ENCODE measurements at regions not wholly inside any gene's neighbourhood (a gene's known extent, or its start where the extent isn't known, plus 50 kb on each side); places are given as distances from the start of the nearest gene placed in this dataset.

DNA sequence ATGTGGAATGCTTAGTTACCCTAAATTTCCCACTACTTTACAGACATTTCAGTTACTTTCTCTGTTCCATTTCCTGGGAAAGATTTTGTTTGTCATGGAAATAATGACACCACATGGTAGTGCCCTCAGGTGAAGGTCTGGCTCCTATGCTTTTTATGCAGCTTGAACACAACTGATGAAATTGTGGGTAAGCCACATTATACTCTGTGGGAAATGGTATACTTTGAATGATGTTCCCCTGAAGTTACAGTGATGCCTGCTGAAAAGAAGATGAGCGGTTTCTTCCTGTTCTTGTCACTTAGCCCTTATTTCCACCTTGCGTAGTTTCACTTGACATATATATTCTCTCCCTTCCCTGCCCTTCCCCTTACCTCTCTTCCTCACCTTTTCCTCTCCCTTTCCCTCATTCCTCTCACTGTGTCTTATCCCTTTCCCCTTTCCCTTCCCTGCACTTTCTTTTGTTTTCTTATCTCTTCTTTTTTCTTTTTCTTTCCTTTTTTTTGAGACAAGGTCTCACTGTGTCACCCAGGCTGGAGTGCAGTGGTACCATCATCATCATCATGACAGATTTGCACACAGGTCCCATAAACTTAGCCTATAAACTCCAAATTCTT lies 280.8 kb upstream of the IL12B start:
- H3K4me3 ChIP-seq (ENCODE audit: low read length), result no peak overlapping the region
- TF ChIP-seq, protein P1, sequence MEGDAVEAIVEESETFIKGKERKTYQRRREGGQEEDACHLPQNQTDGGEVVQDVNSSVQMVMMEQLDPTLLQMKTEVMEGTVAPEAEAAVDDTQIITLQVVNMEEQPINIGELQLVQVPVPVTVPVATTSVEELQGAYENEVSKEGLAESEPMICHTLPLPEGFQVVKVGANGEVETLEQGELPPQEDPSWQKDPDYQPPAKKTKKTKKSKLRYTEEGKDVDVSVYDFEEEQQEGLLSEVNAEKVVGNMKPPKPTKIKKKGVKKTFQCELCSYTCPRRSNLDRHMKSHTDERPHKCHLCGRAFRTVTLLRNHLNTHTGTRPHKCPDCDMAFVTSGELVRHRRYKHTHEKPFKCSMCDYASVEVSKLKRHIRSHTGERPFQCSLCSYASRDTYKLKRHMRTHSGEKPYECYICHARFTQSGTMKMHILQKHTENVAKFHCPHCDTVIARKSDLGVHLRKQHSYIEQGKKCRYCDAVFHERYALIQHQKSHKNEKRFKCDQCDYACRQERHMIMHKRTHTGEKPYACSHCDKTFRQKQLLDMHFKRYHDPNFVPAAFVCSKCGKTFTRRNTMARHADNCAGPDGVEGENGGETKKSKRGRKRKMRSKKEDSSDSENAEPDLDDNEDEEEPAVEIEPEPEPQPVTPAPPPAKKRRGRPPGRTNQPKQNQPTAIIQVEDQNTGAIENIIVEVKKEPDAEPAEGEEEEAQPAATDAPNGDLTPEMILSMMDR (conservative IDR thresholded peaks at IDR 0.05; ENCODE audit: low read length), result no peak
- no peak for DNase-seq (ENCODE audit: low read depth)

DNA sequence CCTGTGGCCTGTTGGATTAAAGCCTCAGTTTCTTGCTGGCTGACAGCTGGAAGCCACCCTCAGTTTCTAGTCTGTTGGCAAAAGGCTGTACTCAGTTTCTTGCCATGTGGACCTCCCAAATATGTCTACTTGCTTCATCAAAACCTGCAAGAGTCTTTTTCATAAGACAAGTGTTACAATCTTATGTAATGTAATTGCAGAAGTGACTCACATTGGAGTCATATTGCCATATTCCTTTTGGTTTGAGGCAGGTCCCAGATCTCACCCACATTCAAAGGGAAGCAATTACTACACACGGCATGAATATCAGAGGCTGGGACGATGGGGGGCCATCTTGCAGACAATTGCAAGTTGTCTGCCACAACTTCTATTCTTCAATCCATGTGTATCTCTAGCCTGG lies 286.7 kb upstream of the IL12B start:
- peak; percentile 76 for DNase-seq (ENCODE audit: low read depth)
- TF ChIP-seq, protein P1 (conservative IDR thresholded peaks at IDR 0.05; ENCODE audit: low read length), result no peak

DNA sequence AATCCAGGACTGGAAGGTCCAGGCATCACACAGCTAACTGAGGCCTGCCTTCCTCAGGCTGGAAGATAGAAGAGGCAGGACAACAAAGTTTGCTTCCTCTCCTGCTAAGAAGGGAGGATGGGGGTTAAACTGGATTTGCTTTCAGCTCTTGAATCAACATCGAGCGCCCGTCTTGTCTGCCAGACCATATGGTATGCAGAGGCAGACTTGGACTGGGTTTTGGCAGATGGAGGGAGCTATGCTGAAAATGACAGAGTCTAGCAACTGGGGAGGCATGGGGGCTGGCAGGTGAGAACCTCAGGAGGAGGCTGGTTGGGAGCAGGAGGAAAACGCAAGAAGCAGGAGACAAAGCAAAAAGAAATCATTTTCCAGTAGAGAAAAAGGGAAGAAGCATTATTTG lies 289.5 kb upstream of the IL12B start:
- TF ChIP-seq, protein P1 (conservative IDR thresholded peaks at IDR 0.05; ENCODE audit: low read length), result no peak
- peak; percentile 31 for DNase-seq (ENCODE audit: low read depth)
- no peak overlapping the region for H3K4me3 ChIP-seq (ENCODE audit: low read length)

More for the DNA sequence above, 286.7 kb upstream of the IL12B start:
- H3K4me3 ChIP-seq (ENCODE audit: low read length), result no peak overlapping the region

DNA sequence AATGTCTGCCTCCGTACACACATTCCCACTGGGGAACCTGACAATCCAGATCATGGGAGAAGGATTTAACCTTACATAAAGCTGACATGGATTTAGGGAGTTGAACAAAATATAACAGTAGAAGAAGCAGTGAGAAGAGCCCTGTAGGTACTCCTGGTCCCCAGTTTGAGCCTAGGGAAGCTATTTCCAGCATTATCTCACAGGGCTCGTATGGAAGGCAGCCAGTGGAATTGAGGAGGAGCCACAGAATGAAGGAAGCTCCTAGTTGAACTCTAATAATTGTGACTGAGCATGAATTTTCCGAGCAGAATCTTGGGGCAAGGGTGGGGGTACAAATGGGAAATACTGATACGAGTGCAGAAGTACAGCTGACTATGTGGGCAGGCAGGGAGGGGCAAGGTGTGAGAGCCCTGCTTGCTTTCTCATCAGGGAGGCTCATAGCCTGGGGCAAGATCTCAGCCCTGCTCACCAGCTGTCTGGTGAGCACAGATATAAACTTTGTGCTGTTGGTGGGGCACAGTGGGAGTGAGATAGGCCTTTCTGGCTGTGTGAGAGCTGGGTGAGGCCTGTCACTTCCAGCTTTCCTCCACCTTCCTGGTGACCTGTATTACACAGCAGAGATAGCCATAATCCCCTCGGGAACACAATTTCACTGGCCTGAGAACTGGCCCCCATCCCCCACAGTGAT lies 290.7 kb upstream of the IL12B start:
- no peak for DNase-seq (ENCODE audit: low read depth)
- TF ChIP-seq, protein P1 (conservative IDR thresholded peaks at IDR 0.05; ENCODE audit: low read length), result no peak
- H3K4me3 ChIP-seq (ENCODE audit: low read length), result no peak overlapping the region

DNA sequence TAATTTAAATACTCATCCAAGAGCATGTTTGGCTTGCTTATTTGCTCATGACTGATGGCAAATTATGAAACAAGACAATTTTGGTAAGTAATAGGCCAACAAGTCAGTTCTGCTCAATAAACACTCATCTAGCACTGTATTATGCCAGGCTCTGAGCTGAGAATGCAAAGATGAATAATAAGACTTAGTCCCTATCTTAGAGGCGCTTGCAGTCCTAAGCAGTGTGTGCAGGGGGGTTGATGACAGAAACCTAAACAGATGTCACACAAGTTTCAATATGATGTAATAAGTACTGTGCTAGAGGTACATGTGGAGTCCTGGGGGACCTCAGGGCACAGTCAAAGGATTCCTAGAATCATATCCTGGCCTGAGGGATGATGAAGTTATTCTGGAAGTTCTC lies 287.6 kb upstream of the ADRA1B start:
- no peak overlapping the region for H3K4me3 ChIP-seq (ENCODE audit: low read length)
- DNase-seq (ENCODE audit: low read depth), result no peak
- TF ChIP-seq, protein P1 (conservative IDR thresholded peaks at IDR 0.05; ENCODE audit: low read length), result no peak

DNA sequence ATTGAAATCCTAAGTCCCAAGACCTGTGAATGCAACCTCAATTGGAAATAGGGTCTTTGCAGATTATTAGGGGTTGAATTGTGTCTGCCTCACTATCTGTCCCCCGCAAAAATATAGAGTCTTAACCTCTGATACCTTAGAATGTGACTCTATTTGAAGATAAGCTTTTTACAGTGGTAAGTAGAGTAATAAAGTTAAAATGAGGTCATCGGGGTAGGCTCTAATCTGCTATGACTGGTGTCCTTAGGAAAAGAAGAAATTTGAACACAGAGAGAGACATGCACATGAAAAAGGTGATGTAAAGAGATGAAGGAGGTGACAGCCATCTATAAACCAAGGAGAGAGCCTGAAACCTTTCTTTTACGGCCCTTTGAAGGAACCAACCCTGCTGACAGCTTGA lies 287.1 kb upstream of the ADRA1B start:
- H3K4me3 ChIP-seq (ENCODE audit: low read length), result no peak overlapping the region
- DNase-seq (ENCODE audit: low read depth), result no peak
- TF ChIP-seq, protein P1 (conservative IDR thresholded peaks at IDR 0.05; ENCODE audit: low read length), result no peak

DNA sequence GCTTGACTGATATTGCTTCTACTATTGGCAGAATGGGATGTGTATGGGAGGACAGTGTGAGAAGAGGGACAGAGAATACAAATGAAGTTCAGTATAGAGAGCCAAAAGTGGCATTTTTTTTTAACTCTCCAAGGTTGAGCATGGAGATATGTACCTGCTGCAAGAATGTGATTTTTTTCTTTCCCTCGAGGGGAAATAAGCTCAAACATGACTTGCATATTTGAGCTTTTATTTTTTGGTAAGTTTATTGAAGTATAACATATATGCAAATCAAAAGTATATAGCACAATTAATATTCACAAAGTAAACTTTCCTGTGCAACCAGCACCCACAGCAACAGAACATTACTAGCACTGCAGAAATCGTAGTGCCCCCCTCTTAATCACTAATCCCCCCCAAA lies 285.7 kb upstream of the ADRA1B start:
- no peak overlapping the region for H3K4me3 ChIP-seq (ENCODE audit: low read length)
- TF ChIP-seq, protein P1 (conservative IDR thresholded peaks at IDR 0.05; ENCODE audit: low read length), result no peak
- no peak for DNase-seq (ENCODE audit: low read depth)

All from AG10803 (cell line).